HTR-8/SVneo (cell line): ENCODE measurements at regions not wholly inside any gene's neighbourhood (a gene's known extent, or its start where the extent isn't known, plus 50 kb on each side); places are given as distances from the start of the nearest gene placed in this dataset.
A peak's percentile ranks its signal among the peaks of the same experiment; 100 is the strongest.

ENCODE experiments used
- DNase-seq: peaks from one replicate; pipeline ENCODE4 v3.0.0; 2011; ENCODE audit warnings: low spot score, mixed read lengths; ENCODE audit not compliant: insufficient read length
- FAIRE-seq: peaks from 2 replicates; lab custom pipeline; 2011; peaks lifted over from hg19 to GRCh38; lab: Jason Lieb, UNC

GRCh38 chr11:109733245-109733644, 311.3 kb downstream of the C11orf87 start:
- DNase-seq (peak; percentile 47), FAIRE-seq (peak; percentile 87)

- no peak for FAIRE-seq
- peak; percentile 10 for DNase-seq
Measured at GRCh38 chr11:109734566-109734965, 312.6 kb downstream of the C11orf87 start.

- FAIRE-seq (peak; percentile 80), DNase-seq (no peak)
Measured at GRCh38 chr11:109735128-109735527, 313.1 kb downstream of the C11orf87 start.

- FAIRE-seq (no peak), DNase-seq (no peak)
Measured at GRCh38 chr11:109739379-109739778, 317.4 kb downstream of the C11orf87 start.

- DNase-seq = no peak
- peak; percentile 23 for FAIRE-seq
Measured at GRCh38 chr11:109745996-109746625, 324.1 kb downstream of the C11orf87 start.

GRCh38 chr11:109747839-109748238, 325.8 kb downstream of the C11orf87 start:
- peak; percentile 31 for FAIRE-seq
- no peak for DNase-seq

- FAIRE-seq (no peak), DNase-seq (no peak)
Measured at GRCh38 chr11:109749476-109749875, 327.5 kb downstream of the C11orf87 start.

GRCh38 chr11:109750964-109751363, 329.0 kb downstream of the C11orf87 start:
- FAIRE-seq = no peak
- DNase-seq = no peak

- FAIRE-seq (no peak), DNase-seq (no peak)
Measured at GRCh38 chr11:109752212-109752825, 330.3 kb downstream of the C11orf87 start.

GRCh38 chr11:109756521-109756920, 334.5 kb downstream of the C11orf87 start:
- no peak for DNase-seq
- FAIRE-seq = peak; percentile 20

- FAIRE-seq (no peak), DNase-seq (no peak)
Measured at GRCh38 chr11:109756951-109757350, 335.0 kb downstream of the C11orf87 start.

- no peak for DNase-seq
- no peak for FAIRE-seq
Measured at GRCh38 chr11:109762546-109762945, 330.6 kb upstream of the ZC3H12C start.

- DNase-seq (no peak), FAIRE-seq (no peak)
Measured at GRCh38 chr11:109765709-109766311, 327.4 kb upstream of the ZC3H12C start.

GRCh38 chr11:109769858-109770257, 323.3 kb upstream of the ZC3H12C start:
- FAIRE-seq (no peak), DNase-seq (no peak)

GRCh38 chr11:109770323-109770722, 322.9 kb upstream of the ZC3H12C start:
- no peak for FAIRE-seq
- DNase-seq = no peak

- DNase-seq = no peak
- FAIRE-seq = no peak
Measured at GRCh38 chr11:109772892-109773291, 320.3 kb upstream of the ZC3H12C start.

GRCh38 chr11:109775686-109776085, 317.5 kb upstream of the ZC3H12C start:
- FAIRE-seq = no peak
- no peak for DNase-seq

GRCh38 chr11:109783014-109783413, 310.2 kb upstream of the ZC3H12C start:
- DNase-seq = no peak
- FAIRE-seq = peak; percentile 60

- FAIRE-seq (no peak), DNase-seq (no peak)
Measured at GRCh38 chr11:109783840-109784239, 309.4 kb upstream of the ZC3H12C start.

- FAIRE-seq (no peak), DNase-seq (no peak)
Measured at GRCh38 chr11:109784536-109784935, 308.7 kb upstream of the ZC3H12C start.

GRCh38 chr11:109785198-109785597, 308.0 kb upstream of the ZC3H12C start:
- DNase-seq (no peak), FAIRE-seq (no peak)

GRCh38 chr11:109785714-109786113, 307.5 kb upstream of the ZC3H12C start:
- FAIRE-seq = no peak

More at GRCh38 chr11:109785714-109786113, 307.5 kb upstream of the ZC3H12C start:
- no peak for DNase-seq
